ENCODE measurements at regions not wholly inside any gene's neighbourhood (a gene's known extent, or its start where the extent isn't known, plus 50 kb on each side); places are given as distances from the start of the nearest gene placed in this dataset.
"Not testable (repeated sequence)": the region's sequence is repeated elsewhere in the genome, so short reads cannot be mapped to it uniquely, and the experiment has no call there.

DNA sequence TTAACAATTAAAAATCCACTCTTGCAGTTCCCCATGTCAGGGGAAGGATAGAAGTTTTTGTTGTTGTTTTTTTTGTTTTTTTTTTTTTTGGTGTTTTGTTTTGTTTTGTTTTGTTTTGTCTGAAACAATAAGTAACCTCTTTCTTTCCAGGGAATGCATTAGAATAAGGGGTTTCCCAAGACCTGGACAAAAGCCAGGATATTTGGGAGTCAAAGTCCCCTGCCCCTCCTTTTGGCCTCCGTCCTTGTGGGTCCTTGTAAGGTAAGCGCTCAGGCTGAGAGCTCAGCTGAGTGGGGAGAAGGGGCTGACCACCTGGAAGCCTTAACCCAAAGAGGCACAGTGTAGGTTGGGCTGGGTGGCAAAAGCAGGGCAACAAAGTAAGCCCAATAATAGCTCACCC, 515.4 kb downstream of the SOX6 start:
- DNase-seq (ENCODE audit: low read depth in 3 of 3), result no peak

DNA sequence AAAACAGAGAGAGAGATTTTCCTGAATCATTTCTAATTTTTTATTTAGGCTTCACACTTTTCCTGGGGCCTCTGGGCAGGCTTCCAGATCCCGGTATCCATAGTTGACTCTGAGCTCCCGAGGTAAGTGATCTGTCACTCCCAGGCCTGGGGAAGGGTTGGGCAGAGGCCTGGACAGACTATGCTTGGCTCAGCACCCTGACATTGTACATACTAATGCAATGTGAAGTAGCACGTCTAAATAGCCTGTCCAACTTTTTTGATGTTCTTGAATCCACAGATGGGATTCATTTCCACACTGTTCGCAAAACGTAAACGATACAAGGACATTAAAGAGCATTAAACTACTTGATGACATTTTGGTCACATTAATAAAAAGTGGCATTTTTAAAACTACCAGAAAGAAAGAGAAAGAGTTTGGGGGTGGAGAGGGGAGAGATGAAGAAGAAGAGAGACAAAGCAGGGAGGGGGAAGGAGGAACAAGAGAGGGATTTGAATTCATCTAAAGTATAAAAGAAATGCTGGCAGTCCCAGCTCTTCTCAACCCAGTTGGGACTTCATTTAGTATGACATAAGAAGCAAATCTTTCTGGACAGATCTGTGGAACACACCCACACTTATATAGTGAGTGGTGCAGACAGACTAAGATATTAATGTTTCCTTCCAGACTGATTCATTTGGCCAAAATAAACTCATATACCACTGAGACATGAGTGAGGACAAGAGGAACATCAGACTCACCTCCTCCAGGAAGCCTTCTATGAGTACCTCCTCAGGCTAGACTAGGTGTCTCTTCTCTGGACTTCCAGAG, 514.2 kb downstream of the SOX6 start:
- no peak for DNase-seq (ENCODE audit: low read depth in 3 of 3)

- DNase-seq (ENCODE audit: low read depth in 3 of 3), result no peak
Measured at GRCh38 chr11:15843309-15843872, 513.0 kb downstream of the SOX6 start.

GRCh38 chr11:15845261-15845660, 511.1 kb downstream of the SOX6 start:
- DNase-seq (ENCODE audit: low read depth in 3 of 3), result no peak

- DNase-seq (ENCODE audit: low read depth in 3 of 3), result no peak
Measured at GRCh38 chr11:15848631-15849168, 507.6 kb downstream of the SOX6 start.

DNA sequence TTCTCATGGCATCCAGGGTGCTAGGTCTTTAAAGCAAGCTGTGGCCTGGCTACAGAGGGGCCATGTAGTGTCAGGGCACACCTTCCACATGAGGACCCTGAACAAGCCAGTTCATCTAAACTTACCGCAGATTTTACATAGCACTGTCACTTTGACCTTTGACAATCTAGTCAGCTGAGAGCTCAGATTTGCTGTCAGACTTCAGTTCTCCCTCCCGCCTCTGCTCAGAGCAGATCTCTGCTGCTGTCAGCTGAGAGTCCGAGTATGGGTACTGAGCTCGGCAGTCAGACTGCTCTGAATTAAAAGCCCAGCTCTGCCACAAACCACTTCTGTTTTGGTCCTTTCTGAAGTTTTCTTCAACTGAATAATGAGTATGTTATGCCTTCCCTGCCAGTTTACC, 507.1 kb downstream of the SOX6 start:
- DNase-seq (ENCODE audit: low read depth in 3 of 3), result no peak

DNA sequence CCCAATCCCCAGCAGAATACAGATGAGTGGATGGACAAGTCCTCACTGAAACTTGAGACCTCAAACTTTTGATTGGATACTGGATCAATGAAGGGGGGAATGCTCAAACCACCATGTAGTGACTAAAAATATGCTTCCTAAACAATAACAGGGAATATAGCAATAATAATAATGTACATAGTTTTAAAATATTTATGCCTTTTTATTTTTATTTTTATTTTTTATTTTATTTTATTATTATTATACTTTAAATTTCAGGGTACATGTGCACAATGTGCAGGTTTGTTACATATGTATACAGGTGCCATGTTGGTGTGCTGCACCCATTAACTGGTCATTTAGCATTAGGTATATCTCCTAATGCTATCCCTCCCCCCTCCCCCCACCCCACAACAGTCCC, 506.0 kb downstream of the SOX6 start:
- not testable (repeated sequence) for DNase-seq (ENCODE audit: low read depth in 3 of 3)

GRCh38 chr11:15851051-15851498, 505.3 kb downstream of the SOX6 start:
- no peak for DNase-seq (ENCODE audit: low read depth in 3 of 3)

DNA sequence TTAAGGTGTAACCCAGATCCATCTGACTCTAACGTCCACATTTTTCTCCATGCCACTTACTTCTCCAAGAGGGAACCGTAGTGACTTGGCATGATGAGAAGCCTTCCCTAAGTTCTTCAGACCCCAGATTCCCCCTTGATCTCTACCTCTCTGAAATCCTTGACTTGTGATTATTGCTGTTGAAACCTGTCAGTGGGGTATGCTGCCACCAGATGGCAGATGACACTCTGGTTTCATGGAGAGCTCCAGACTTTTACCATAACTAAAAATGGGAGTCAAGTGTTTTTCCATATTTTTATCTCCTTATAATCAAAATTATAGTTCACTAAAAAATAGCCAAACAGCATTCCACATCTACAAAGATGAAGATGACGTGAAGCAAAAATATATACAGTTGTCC, 504.2 kb downstream of the SOX6 start:
- DNase-seq (ENCODE audit: low read depth in 3 of 3), result no peak

- DNase-seq (ENCODE audit: low read depth in 3 of 3), result no peak
Measured at GRCh38 chr11:15854245-15854644, 502.1 kb downstream of the SOX6 start.

DNA sequence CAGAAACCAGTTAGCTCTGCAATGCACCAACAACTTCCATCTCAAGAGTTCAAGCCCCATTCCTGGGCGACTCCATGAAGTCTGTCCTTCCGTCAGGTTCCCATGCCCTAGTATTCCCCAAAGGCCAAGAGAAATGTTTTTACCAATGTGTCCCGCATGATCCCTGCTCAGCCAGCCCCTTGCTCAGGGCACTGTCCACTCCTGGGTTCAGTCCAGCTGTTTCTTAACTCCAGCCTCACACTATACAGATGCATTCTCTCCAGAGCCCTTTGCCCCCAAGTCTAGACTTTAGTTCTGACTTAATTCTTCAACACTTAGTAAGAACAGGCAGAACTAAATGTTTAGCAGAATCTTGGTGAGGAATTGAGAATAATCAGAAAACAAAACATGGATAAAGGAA, 497.5 kb downstream of the SOX6 start:
- DNase-seq (ENCODE audit: low read depth in 3 of 3), result no peak

DNA sequence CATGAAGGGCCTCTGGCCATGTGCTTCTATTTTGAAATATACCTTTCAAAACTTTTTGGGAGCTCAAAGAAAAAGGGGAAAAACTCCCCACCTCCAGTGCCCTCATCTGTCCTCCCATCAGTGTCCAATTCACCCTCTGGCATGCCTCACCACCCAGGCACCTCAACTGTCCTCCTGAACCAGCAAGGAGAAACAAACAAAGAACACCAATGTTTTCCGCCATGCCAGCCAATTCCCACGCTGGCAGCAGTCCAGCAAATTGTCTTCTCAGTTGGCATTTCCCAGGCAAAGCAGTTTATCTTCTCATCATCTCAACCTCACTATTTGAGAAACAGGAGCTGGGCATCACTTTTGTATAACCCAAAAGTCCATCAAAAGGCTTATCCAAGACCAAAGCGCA, 496.9 kb downstream of the SOX6 start:
- DNase-seq (ENCODE audit: low read depth in 3 of 3), result no peak

- no peak for DNase-seq (ENCODE audit: low read depth in 3 of 3)
Measured at GRCh38 chr11:15861256-15861655, 495.1 kb downstream of the SOX6 start.

- no peak for DNase-seq (ENCODE audit: low read depth in 3 of 3)
Measured at GRCh38 chr11:15863411-15863810, 492.9 kb downstream of the SOX6 start.

GRCh38 chr11:15864026-15864805, 492.1 kb downstream of the SOX6 start:
- DNase-seq (ENCODE audit: low read depth in 3 of 3), result no peak

DNA sequence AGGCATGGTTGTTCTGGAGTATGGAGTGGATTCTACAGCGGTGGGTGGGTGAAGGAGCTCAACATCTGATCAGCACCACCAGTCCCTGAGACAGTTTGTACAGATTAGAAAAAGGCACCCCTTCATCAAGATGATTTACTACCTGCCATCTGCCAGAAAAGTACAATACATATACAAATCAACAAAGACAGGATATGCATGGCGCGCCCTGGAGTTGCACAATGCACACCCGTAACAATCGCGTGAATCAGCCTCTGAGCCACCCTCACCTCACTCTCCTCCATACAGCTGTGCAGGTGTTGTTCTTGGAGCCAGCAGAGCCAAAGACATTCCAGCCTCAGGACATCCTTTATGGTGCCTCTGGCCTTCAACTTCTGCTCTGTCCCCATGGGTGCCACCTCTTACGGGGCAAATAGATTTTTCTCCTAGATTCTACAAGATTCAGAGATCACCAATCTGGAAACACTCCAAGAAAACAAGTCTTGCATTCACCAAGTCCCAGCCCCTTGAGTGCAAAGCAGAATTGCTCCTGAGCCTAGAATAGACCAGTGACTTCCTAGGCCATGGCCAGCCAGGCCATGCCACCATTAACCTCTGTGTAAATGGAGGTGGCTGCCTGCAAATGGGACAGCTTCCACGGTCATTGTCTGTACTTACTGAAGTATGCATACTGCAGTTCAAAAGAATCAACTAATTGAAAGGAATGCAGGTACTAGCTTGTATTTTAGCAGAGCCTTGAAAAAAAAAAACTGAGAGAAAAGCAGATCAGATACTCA, 490.9 kb downstream of the SOX6 start:
- no peak for DNase-seq (ENCODE audit: low read depth in 3 of 3)

GRCh38 chr11:15867871-15868270, 488.5 kb downstream of the SOX6 start:
- DNase-seq (ENCODE audit: low read depth in 3 of 3), result no peak

DNA sequence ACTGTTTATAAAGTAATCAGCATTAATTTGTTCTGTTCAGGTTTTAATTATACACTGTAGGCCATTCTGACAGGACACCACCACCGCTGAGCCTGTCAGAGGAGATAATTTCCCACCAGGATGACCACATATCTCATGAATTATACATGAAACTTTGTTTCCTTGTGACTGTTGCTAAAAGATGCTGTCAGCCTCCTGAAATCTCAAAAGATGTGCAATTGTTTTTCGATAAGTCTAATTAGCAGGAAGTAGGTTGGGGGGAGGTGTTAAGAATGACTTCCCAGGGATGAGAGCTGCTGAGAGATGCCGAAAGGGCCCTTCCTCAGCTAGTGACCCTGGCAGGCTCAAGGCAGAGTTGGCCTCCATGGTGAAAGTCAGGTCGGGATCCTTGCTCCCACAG, 485.4 kb downstream of the SOX6 start:
- no peak for DNase-seq (ENCODE audit: low read depth in 3 of 3)

- DNase-seq (ENCODE audit: low read depth in 3 of 3), result no peak
Measured at GRCh38 chr11:15871904-15872626, 484.3 kb downstream of the SOX6 start.

- DNase-seq (ENCODE audit: low read depth in 3 of 3), result no peak
Measured at GRCh38 chr11:15873501-15873900, 482.8 kb downstream of the SOX6 start.

- no peak for DNase-seq (ENCODE audit: low read depth in 3 of 3)
Measured at GRCh38 chr11:15874704-15875103, 481.6 kb downstream of the SOX6 start.

Data from stimulated activated CD4-positive, alpha-beta T cell treated with anti-CD3 and anti-CD28 coated beads, TNF-alpha, amount 100 ng/mL, for 24 hours (primary cell).